ENCODE measurements at regions not wholly inside any gene's neighbourhood (a gene's known extent, or its start where the extent isn't known, plus 50 kb on each side); places are given as distances from the start of the nearest gene placed in this dataset.
A peak's percentile ranks its signal among the peaks of the same experiment; 100 is the strongest.

GRCh38 chr3:125645616-125646015 is 50.3 kb upstream of the OSBPL11 start:
- in situ Hi-C loops (cut with MboI) = no loop called here
- Histone ChIP-seq H3K9me3 (ENCODE audit: low read depth) (no peaks in the 10 kb centered on the region), H3K4me3 (no peak overlapping the region), H4K20me1 (ENCODE audit: insufficient read depth) (no peaks in the 10 kb centered on the region), H3K27ac (no peak overlapping the region), H3K4me1 (ENCODE audit: insufficient read depth) (no peaks in the 10 kb centered on the region), H3K27me3 (replicated peaks; ENCODE audit: insufficient read depth) (no peaks in the 10 kb centered on the region), H3F3A (ENCODE audit: insufficient read depth) (no peaks in the 10 kb centered on the region), H3K79me2 (ENCODE audit: insufficient read depth) (no peaks in the 10 kb centered on the region), H2AFZ (no peak overlapping the region), H3K4me2 (ENCODE audit: unreplicated experiment) (no peak overlapping the region), H3K9me2 (ENCODE audit: insufficient read depth) (no peaks in the 10 kb centered on the region), H3K9ac (no peak overlapping the region), H3K36me3 (ENCODE audit: low read depth) (no peaks in the 10 kb centered on the region)
- no peak for TF ChIP-seq EZH2phosphoT487 (IDR thresholded peaks at IDR 0.05; ENCODE audit: insufficient read depth, low read depth)
- TF ChIP-seq EZH2 (IDR thresholded peaks at IDR 0.05; ENCODE audit: insufficient read depth, poor library complexity, severe bottlenecking) = no peak
- WGBS, 2 experiments (ENCODE audit: low coverage in 1 of 2, low lambda C conversion rate in 2 of 2, missing lambda C conversion rate in 2 of 2) = 83 to 93% methylated on average over 2 of the region's 2 CpGs
- no peak for DNase-seq

GRCh38 chr3:125646581-125646980 is 51.3 kb upstream of the OSBPL11 start:
- no peak for DNase-seq
- no peaks in the 10 kb centered on the region for H4K20me1 ChIP-seq (ENCODE audit: insufficient read depth)
- H3K4me3 ChIP-seq = no peak overlapping the region
- no peak overlapping the region for H3K27ac ChIP-seq
- H3K9ac ChIP-seq = no peak overlapping the region
- H3K27me3 ChIP-seq (replicated peaks; ENCODE audit: insufficient read depth) = no peaks in the 10 kb centered on the region
- TF ChIP-seq EZH2phosphoT487 (IDR thresholded peaks at IDR 0.05; ENCODE audit: insufficient read depth, low read depth) = no peak
- TF ChIP-seq EZH2 (IDR thresholded peaks at IDR 0.05; ENCODE audit: insufficient read depth, poor library complexity, severe bottlenecking) = no peak
- H3K36me3 ChIP-seq (ENCODE audit: low read depth) = no peaks in the 10 kb centered on the region
- no peaks in the 10 kb centered on the region for H3F3A ChIP-seq (ENCODE audit: insufficient read depth)
- WGBS, 2 experiments (ENCODE audit: low coverage in 1 of 2, low lambda C conversion rate in 2 of 2, missing lambda C conversion rate in 2 of 2) = 36 to 39% methylated on average over 1 of the region's 1 CpG
- in situ Hi-C loops (cut with MboI) = no loop called here
- no peak overlapping the region for H3K4me2 ChIP-seq (ENCODE audit: unreplicated experiment)
- no peaks in the 10 kb centered on the region for H3K9me3 ChIP-seq (ENCODE audit: low read depth)
- no peaks in the 10 kb centered on the region for H3K9me2 ChIP-seq (ENCODE audit: insufficient read depth)
- H2AFZ ChIP-seq = no peak overlapping the region
- no peaks in the 10 kb centered on the region for H3K79me2 ChIP-seq (ENCODE audit: insufficient read depth)
- peaks cover 4% of the 10 kb centered on the region for H3K4me1 ChIP-seq (ENCODE audit: insufficient read depth)

- H3K27me3 ChIP-seq (replicated peaks; ENCODE audit: insufficient read depth) = no peaks in the 10 kb centered on the region
- no peaks in the 10 kb centered on the region for H3K9me3 ChIP-seq (ENCODE audit: low read depth)
- no peaks in the 10 kb centered on the region for H4K20me1 ChIP-seq (ENCODE audit: insufficient read depth)
- H3K4me1 ChIP-seq (ENCODE audit: insufficient read depth) = peaks cover 5% of the 10 kb centered on the region
- H3K9ac ChIP-seq = no peak overlapping the region
- H3F3A ChIP-seq (ENCODE audit: insufficient read depth) = no peaks in the 10 kb centered on the region
- no peak overlapping the region for H3K4me3 ChIP-seq
- in situ Hi-C loops (cut with MboI) = no loop called here
- no peak overlapping the region for H3K4me2 ChIP-seq (ENCODE audit: unreplicated experiment)
- TF ChIP-seq EZH2phosphoT487 (IDR thresholded peaks at IDR 0.05; ENCODE audit: insufficient read depth, low read depth) (no peak), EZH2 (IDR thresholded peaks at IDR 0.05; ENCODE audit: insufficient read depth, poor library complexity, severe bottlenecking) (no peak)
- H3K79me2 ChIP-seq (ENCODE audit: insufficient read depth) = no peaks in the 10 kb centered on the region
- H3K27ac ChIP-seq = no peak overlapping the region
- no peaks in the 10 kb centered on the region for H3K36me3 ChIP-seq (ENCODE audit: low read depth)
- WGBS, 2 experiments (ENCODE audit: low coverage in 1 of 2, low lambda C conversion rate in 2 of 2, missing lambda C conversion rate in 2 of 2) = 51 to 55% methylated on average over 8 of the region's 8 CpGs
- H3K9me2 ChIP-seq (ENCODE audit: insufficient read depth) = no peaks in the 10 kb centered on the region
- no peak for DNase-seq
- H2AFZ ChIP-seq = no peak overlapping the region
Observed at GRCh38 chr3:125647318-125648014, 52.2 kb upstream of the OSBPL11 start.

GRCh38 chr3:125651244-125651643 is 55.9 kb upstream of the OSBPL11 start:
- Histone ChIP-seq H3K36me3 (ENCODE audit: low read depth) (no peaks in the 10 kb centered on the region), H4K20me1 (ENCODE audit: insufficient read depth) (no peaks in the 10 kb centered on the region), H3F3A (ENCODE audit: insufficient read depth) (no peaks in the 10 kb centered on the region), H3K79me2 (ENCODE audit: insufficient read depth) (no peaks in the 10 kb centered on the region), H3K27me3 (replicated peaks; ENCODE audit: insufficient read depth) (no peaks in the 10 kb centered on the region), H3K9me3 (ENCODE audit: low read depth) (no peaks in the 10 kb centered on the region), H3K9me2 (ENCODE audit: insufficient read depth) (0 out of 2 replicates have a peak, but pooled peaks cover 4% of the 10 kb centered on the region), H3K9ac (no peak overlapping the region), H3K4me2 (ENCODE audit: unreplicated experiment) (no peak overlapping the region), H3K4me1 (ENCODE audit: insufficient read depth) (peaks cover 5% of the 10 kb centered on the region), H2AFZ (peak overlapping the region; percentile 47; the same call in 1 of the 2 replicates), H3K27ac (no peak overlapping the region), H3K4me3 (no peak overlapping the region)
- in situ Hi-C loops (cut with MboI) = no loop called here
- TF ChIP-seq EZH2 (IDR thresholded peaks at IDR 0.05; ENCODE audit: insufficient read depth, poor library complexity, severe bottlenecking) (no peak), EZH2phosphoT487 (IDR thresholded peaks at IDR 0.05; ENCODE audit: insufficient read depth, low read depth) (no peak)
- 79 to 85% methylated on average over 5 of the region's 5 CpGs for WGBS, 2 experiments (ENCODE audit: low coverage in 1 of 2, low lambda C conversion rate in 2 of 2, missing lambda C conversion rate in 2 of 2)
- DNase-seq = peak; percentile 56

Measured in GM23248 (cell line).